ENCODE measurements at regions not wholly inside any gene's neighbourhood (a gene's known extent, or its start where the extent isn't known, plus 50 kb on each side); places are given as distances from the start of the nearest gene placed in this dataset.

DNA sequence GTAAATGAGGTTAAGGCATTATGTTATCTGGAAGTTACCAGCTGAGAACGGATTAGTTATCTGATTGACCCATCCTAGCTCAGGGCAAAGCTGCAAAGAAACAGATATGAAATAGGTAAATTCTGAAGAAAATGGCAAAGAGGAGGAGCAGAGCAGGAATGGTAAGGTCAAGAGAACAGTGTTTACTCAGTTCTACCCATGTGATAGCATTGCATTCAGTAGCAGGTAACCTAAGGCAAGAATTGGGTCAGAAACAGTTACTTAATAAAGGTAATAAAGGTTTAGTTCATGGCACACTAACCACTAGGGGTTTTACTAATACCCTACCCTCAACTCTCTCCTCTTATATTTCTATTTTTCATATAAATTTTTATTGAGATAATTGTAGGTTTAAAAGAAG lies 224.8 kb downstream of the ASCL1 start:
- H3K4me3 ChIP-seq, result no peak overlapping the region
- H3K4me2 ChIP-seq (ENCODE audit: insufficient read depth, low read length), result no peak overlapping the region
- no peaks in the 10 kb centered on the region for H3K9me1 ChIP-seq (ENCODE audit: control insufficient read depth, insufficient read depth, low read length)
- FAIRE-seq (no peak), DNase-seq (ENCODE audit: extremely low read depth in 1 of 4, low spot score in 3 of 4) (no peak), ATAC-seq (no peak)
- H3K9ac ChIP-seq (ENCODE audit: insufficient read depth in 1 of 2, low read depth in 2 of 2, low read length in 2 of 2), result no peak overlapping the region
- ChIA-PET POLR2A (no interaction called here), CTCF (ENCODE audit: low intra/inter-chr PET ratio) (no interaction called here)
- intact Hi-C loops (cut with micrococcal nuclease), result no loop called here
- no peak overlapping the region for H2AFZ ChIP-seq (ENCODE audit: low read depth, low read length)
- BruUV-seq (replicated peaks), result no TSS peak
- H4K20me1 ChIP-seq (replicated peaks; ENCODE audit: control insufficient read depth, insufficient read depth, low read length), result no peaks in the 10 kb centered on the region
- no peaks in the 10 kb centered on the region; the same call in 1 of the 2 replicates for H3K9me3 ChIP-seq (replicated peaks; ENCODE audit: control insufficient read depth, insufficient read depth, low read depth, low read length)
- H3K36me3 ChIP-seq (ENCODE audit: control insufficient read depth, insufficient read depth, low read length), result no peaks in the 10 kb centered on the region
- no peaks in the 10 kb centered on the region for H3K27me3 ChIP-seq (ENCODE audit: control insufficient read depth in 2 of 2, insufficient read depth in 2 of 2, low read length in 2 of 2)
- H3K4me1 ChIP-seq (replicated peaks in 1 of 2; ENCODE audit: control insufficient read depth in 2 of 2, insufficient read depth in 2 of 2, low read length in 2 of 2), result no peaks in the 10 kb centered on the region
- in situ Hi-C loops (cut with MboI), result no loop called here
- WGBS (ENCODE audit: insufficient coverage, low coverage, missing lambda C conversion rate), result 0% methylated on average over 1 of the region's 1 CpG
- no peak overlapping the region for H3K27ac ChIP-seq (ENCODE audit: extremely low read depth, low read depth, low read length)
- no peaks in the 10 kb centered on the region for H3K79me2 ChIP-seq (ENCODE audit: control insufficient read depth, insufficient read depth, low read length)
- TF ChIP-seq ZNF197 (CRISPR knock-in tag; IDR thresholded peaks at IDR 0.05; ENCODE audit: low read depth) (no peak), ZNF280A (IDR thresholded peaks at IDR 0.05; ENCODE audit: low read depth, partially characterized antibody) (no peak), TCF7 (IDR thresholded peaks at IDR 0.05; ENCODE audit: borderline replicate concordance) (no peak), MAFG (tag; conservative IDR thresholded peaks at IDR 0.05) (no peak), DPF2 (IDR thresholded peaks at IDR 0.05) (no peak), RBBP5 (IDR thresholded peaks at IDR 0.05; ENCODE audit: borderline replicate concordance, insufficient read depth, low read length, poor library complexity, severe bottlenecking) (no peak), ZHX1 (conservative IDR thresholded peaks at IDR 0.05; ENCODE audit: low read length) (no peak)
